Pancreas (tissue), 10 donors: ENCODE measurements at regions not wholly inside any gene's neighbourhood (a gene's known extent, or its start where the extent isn't known, plus 50 kb on each side); places are given as distances from the start of the nearest gene placed in this dataset.

Source experiments
- ATAC-seq, 4 donors: fragments of 200-7000 bp; cut with Tn5 transposase; one replicate each; pipeline versions ENCODE4 v1.8.0 to v1.9.1; 2020; ENCODE audit warnings: mild to moderate bottlenecking in 4 of 4, moderate library complexity in 4 of 4
- DNase-seq, 6 donors: peaks; one replicate each; pipeline ENCODE4 v3.0.0-alpha.2; 2020
- FAIRE-seq: peaks from 2 replicates; lab custom pipeline; 2012; peaks lifted over from hg19 to GRCh38; lab: Jason Lieb, UNC
- H3K27ac ChIP-seq, 4 donors: fragments of 200-600 bp; sonication (generic); 1 replicate in 3 of 4; 2 replicates in 1 of 4; pipeline versions ENCODE4 v1.5.0 to v1.8.0; 2020
- H3K27me3 ChIP-seq, 4 donors: fragments of 200-600 bp; one replicate each; pipeline ENCODE4 v1.8.0; 2021
- H3K36me3 ChIP-seq, 3 donors: fragments of 200-600 bp; sonication (generic) in 1 of 3; one replicate each; pipeline versions ENCODE4 v1.5.0 to v1.8.0; 2020 to 2021
- H3K4me1 ChIP-seq, 3 donors: fragments of 200-600 bp; one replicate each; pipeline ENCODE4 v1.8.0; 2021
- H3K4me3 ChIP-seq, 4 donors: fragments of 200-600 bp; sonication (generic) in 2 of 4; one replicate each; pipeline versions ENCODE4 v1.5.0 to v1.8.0; 2020 to 2021
- H3K9me3 ChIP-seq, 4 donors: fragments of 200-600 bp; one replicate each; pipeline ENCODE4 v1.8.0; 2021
- WGBS, 2 donors: extraction: QIAGEN DNeasy Blood & Tissue Kit; methylation state at CpG; one replicate each; pipeline ENCODE4 v1.1.7; 2013; 5-methylcytosine and 5-hydroxymethylcytosine counted together
- intact Hi-C, 3 donors: fragments of 100-400 bp; cut with DNase I; formaldehyde crosslinking; loops; one replicate each; pipeline versions ENCODE4 v1.11.1 to v1.14.2; 2022
- TF ChIP-seq, protein P1 (sequence below), 4 donors: fragments of 200-600 bp; sonication (generic) in 3 of 4; IDR thresholded peaks; one replicate each; pipeline versions ENCODE4 v1.5.0 to v1.8.0; 2021; ENCODE audit warnings: antibody characterized with exemption in 4 of 4
- donor health status: healthy with polysubstance abuse.
- donor health status: DM: no; HTN: no; CAD: no; lungs with moderate emphysema.
- donor health status: DM: no; HTN: no; CAD: no.
- donor health status: control.
- donor health status: control.
- donor health status: Bipolar disorder and iron deficiency.
- donor health status: DM: yes; HTN: yes; CAD: no.
- donor health status: DM: no; HTN: no; CAD: no.
- donor health status: DM: no; HTN: no; CAD: no.
- donor health status: DM: yes; HTN: yes; CAD: no.

DNA sequence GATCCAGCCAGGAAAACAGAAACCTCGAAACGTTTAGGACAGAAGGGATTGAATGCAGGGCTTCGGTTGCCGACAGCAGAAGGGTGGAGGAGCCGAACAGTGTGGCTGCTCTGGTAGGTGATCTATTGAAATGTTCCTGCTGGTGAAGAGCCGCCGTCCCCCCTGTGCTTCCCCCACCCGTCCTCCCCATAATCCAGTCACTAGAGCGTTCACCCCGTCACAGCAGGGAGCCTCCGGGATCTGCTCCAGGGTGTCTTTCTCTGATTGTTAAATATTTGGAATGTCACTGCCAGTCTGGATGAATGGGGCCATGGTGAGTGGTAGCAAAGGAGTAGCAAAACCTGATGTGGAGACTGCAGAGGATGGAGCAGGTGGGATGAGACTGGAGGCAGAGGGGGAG is 255.1 kb upstream of the CSF3R start:
- FAIRE-seq, result no peak
- H3K27me3 ChIP-seq, result peaks cover 0 to 4% (median 0%) of the 10 kb centered on the region in 4 donors
- H3K4me1 ChIP-seq, result no peaks in the 10 kb centered on the region
- no peaks in the 10 kb centered on the region for H3K9me3 ChIP-seq
- H3K27ac ChIP-seq, result no peak overlapping the region
- H3K4me3 ChIP-seq, result no peak overlapping the region
- intact Hi-C loops, result no loop called here
- no peak for DNase-seq
- TF ChIP-seq, protein P1, sequence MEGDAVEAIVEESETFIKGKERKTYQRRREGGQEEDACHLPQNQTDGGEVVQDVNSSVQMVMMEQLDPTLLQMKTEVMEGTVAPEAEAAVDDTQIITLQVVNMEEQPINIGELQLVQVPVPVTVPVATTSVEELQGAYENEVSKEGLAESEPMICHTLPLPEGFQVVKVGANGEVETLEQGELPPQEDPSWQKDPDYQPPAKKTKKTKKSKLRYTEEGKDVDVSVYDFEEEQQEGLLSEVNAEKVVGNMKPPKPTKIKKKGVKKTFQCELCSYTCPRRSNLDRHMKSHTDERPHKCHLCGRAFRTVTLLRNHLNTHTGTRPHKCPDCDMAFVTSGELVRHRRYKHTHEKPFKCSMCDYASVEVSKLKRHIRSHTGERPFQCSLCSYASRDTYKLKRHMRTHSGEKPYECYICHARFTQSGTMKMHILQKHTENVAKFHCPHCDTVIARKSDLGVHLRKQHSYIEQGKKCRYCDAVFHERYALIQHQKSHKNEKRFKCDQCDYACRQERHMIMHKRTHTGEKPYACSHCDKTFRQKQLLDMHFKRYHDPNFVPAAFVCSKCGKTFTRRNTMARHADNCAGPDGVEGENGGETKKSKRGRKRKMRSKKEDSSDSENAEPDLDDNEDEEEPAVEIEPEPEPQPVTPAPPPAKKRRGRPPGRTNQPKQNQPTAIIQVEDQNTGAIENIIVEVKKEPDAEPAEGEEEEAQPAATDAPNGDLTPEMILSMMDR (IDR thresholded peaks at IDR 0.05), result no peak
- no peak for ATAC-seq
- 18 to 22% methylated on average over 11 of the region's 11 CpGs for WGBS, 2 donors
- no peaks in the 10 kb centered on the region for H3K36me3 ChIP-seq

DNA sequence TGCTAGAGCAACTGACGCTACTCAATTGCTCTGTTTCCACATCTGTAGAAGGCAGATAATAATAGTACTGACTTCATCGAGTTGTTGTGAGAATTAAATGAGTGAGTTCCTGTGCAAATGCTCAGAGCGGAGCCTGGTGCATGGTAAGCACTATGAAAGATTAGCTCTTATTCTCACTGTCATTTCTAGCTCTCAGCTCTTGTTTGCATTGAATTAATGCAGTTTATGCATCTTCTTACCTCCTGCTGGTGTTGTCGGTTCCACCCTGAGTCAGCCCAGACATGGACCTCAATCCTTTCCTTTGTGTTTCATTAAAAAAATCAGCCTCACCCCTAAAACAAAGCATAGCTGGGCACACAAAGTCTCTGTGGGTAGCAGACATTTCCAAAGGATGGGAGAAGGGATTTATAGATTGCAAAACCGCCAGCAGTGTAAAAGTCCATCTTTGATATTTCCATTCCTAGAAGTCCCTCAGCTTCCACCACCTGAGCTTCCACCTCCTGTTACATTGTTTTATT is 254.4 kb upstream of the CSF3R start:
- 44 to 45% methylated on average over 5 of the region's 5 CpGs for WGBS, 2 donors
- Histone ChIP-seq H3K36me3 (no peaks in the 10 kb centered on the region), H3K4me3 (no peak overlapping the region), H3K27ac (no peak overlapping the region), H3K9me3 (no peaks in the 10 kb centered on the region), H3K4me1 (no peaks in the 10 kb centered on the region), H3K27me3 (peaks cover 0 to 4% (median 0%) of the 10 kb centered on the region in 4 donors)
- FAIRE-seq (no peak), DNase-seq (no peak), ATAC-seq (no peak)
- TF ChIP-seq, protein P1 (IDR thresholded peaks at IDR 0.05), result no peak
- intact Hi-C loops, result no loop called here

DNA sequence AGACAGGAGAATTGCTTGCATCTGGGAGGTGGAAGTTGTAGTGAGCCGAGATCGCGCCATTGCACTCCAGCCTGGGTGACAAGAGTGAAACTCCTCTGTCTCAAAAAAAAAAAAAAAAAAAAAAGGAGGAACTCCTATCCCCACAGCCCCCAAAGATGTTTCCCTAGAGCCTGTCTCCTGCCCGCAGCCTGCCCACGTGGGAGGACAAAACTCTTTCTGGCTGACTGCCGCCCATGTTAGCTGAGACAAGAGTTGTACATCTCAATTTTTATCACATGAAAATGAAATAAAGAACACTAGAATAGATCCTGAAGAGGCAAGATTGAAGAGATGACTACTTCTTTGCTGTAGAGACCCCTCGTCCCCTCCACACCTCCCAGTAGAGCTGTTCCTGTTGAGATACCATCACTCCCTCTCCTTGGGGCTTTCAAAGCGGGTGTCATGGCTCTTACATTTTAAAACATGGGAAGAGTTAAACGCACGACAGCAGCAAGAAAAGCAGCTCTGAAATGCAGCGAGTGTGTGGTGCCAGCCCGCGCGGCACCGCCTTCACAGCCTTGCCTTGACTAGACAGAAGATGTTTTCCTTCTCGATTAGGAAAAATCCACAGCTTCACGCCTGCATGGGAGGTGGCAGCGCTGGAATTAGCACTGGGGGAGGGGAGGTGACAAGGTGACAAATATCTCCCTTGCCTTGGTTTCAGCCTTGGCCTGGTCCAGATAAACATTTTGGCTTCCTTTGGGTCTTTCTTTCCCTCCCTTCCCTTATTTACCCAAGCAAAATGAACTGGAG is 253.4 kb upstream of the CSF3R start:
- FAIRE-seq, result no peak
- no peak for ATAC-seq

DNA sequence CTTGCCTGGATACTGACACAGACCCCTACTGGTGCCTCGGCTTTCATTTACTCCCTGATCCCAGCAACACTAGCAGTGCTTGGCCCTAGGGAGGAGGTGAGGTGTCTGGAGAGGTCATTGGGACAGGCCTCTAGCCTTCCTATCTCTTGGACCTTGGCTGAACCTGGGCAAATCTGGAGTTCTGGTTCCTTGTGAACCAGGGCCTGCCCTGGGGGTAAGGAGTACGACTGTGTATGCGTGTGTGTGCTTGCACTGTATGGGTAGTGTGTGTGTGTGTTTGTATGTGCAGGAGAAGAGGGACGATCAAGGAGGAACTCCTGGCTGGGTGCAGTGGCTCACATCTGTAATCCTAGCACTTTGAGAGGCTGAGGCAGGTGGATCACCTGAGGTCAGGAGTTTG is 252.7 kb upstream of the CSF3R start:
- 59 to 60% methylated on average over 4 of the region's 4 CpGs for WGBS, 2 donors
- Histone ChIP-seq H3K4me3 (no peak overlapping the region), H3K27ac (no peak overlapping the region), H3K27me3 (peaks cover 0 to 4% (median 0%) of the 10 kb centered on the region in 4 donors), H3K9me3 (no peaks in the 10 kb centered on the region), H3K36me3 (no peaks in the 10 kb centered on the region), H3K4me1 (no peaks in the 10 kb centered on the region)
- intact Hi-C loops, result no loop called here
- ATAC-seq (no peak), FAIRE-seq (no peak), DNase-seq (no peak)
- TF ChIP-seq, protein P1 (IDR thresholded peaks at IDR 0.05), result no peak

More for the DNA sequence above, 253.4 kb upstream of the CSF3R start:
- WGBS, 2 donors, result 36 to 39% methylated on average over 18 of the region's 18 CpGs
- TF ChIP-seq, protein P1 (IDR thresholded peaks at IDR 0.05), result no peak
- Histone ChIP-seq H3K27me3 (peaks cover 0 to 4% (median 0%) of the 10 kb centered on the region in 4 donors), H3K4me3 (no peak overlapping the region), H3K4me1 (no peaks in the 10 kb centered on the region), H3K27ac (no peak overlapping the region), H3K36me3 (no peaks in the 10 kb centered on the region), H3K9me3 (no peaks in the 10 kb centered on the region)
- intact Hi-C loops, result no loop called here
- no peak for DNase-seq

DNA sequence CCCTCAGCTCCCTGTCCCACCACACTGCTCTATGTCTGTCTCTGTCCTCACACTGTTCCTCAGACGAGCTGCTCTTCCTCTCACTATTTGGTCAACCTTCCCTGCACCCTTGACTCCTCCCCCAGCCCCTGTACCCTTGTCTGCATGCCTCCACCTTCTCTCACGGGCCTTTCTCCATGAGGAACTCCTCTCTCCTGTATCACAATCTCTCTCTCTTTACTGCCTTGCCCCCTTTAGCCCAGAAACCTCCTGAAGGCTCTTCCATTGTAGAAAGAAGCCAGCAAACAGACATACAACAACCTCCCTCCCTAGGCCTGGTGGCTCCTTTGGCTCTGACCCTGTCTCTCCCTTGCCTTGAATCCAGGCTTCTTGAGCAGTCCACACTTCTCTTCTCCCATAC is 251.6 kb upstream of the CSF3R start:
- Histone ChIP-seq H3K27me3 (peaks cover 0 to 4% (median 0%) of the 10 kb centered on the region in 4 donors), H3K9me3 (no peaks in the 10 kb centered on the region), H3K36me3 (no peaks in the 10 kb centered on the region), H3K27ac (no peak overlapping the region), H3K4me3 (no peak overlapping the region), H3K4me1 (no peaks in the 10 kb centered on the region)
- DNase-seq (no peak), FAIRE-seq (no peak), ATAC-seq (no peak)
- intact Hi-C loops, result no loop called here
- 44 to 53% methylated on average over 2 of the region's 2 CpGs for WGBS, 2 donors
- TF ChIP-seq, protein P1 (IDR thresholded peaks at IDR 0.05), result no peak
